HepG2 (cell line): ENCODE measurements at regions not wholly inside any gene's neighbourhood (a gene's known extent, or its start where the extent isn't known, plus 50 kb on each side); places are given as distances from the start of the nearest gene placed in this dataset.

Experiments
- ATAC-seq: fragments of 200-7000 bp; cut with Tn5 transposase; 3 replicates; pipeline ENCODE4 v1.9.1; 2020; ENCODE audit warnings: mild to moderate bottlenecking, moderate library complexity
- BruUV-seq: library from RNA; stranded (reverse); fragments of 400-500 nt; replicated peaks from 2 replicates; lab custom pipeline; 2021; lab: Mats Ljungman, UMichigan
- CTCF ChIA-PET: fragments of 300-600 bp; formaldehyde crosslinking; extraction: SDS; loops from one replicate; lab custom pipeline; 2021; ENCODE audit warnings: low total read pairs, inconsistent platforms, low intra/inter-chr PET ratio; lab: Yijun Ruan, JAX
- POLR2A ChIA-PET: fragments of 350-600 bp; sonication (Branson Sonifier 250); formaldehyde crosslinking; loops from one replicate; lab custom pipeline; 2020; ENCODE audit warnings: antibody characterized with exemption, inconsistent platforms; lab: Yijun Ruan, JAX
- DNase-seq: peaks from one replicate; pipeline ENCODE4 v3.0.0-alpha.2; 2015; ENCODE audit warnings: low spot score
- FAIRE-seq: peaks from 3 replicates; lab custom pipeline; 2011; peaks lifted over from hg19 to GRCh38; lab: Jason Lieb, UNC
- H2AFZ ChIP-seq: one replicate; pipeline ENCODE4 v1.6.1; 2011; ENCODE audit warnings: low read length, inconsistent platforms
- H3K27ac ChIP-seq: fragments of 300-600 bp; 3 replicates; pipeline ENCODE4 v1.8.0; 2011; ENCODE audit warnings: mixed run types, mild to moderate bottlenecking, mixed read lengths, low read length, inconsistent platforms; ENCODE audit not compliant: insufficient read depth; ENCODE audit errors: extremely low read length
- H3K27me3 ChIP-seq, 2 experiments: fragments of 200-600 bp in 1 of 2; 2 replicates in 1 of 2; 3 replicates in 1 of 2; pipeline versions ENCODE4 v1.6.0 to v1.8.0; 2011; ENCODE audit warnings: low read length in 2 of 2, mild to moderate bottlenecking in 2 of 2, moderate library complexity in 2 of 2, inconsistent platforms in 1 of 2; ENCODE audit not compliant: insufficient read depth in 2 of 2, control insufficient read depth in 1 of 2
- H3K36me3 ChIP-seq, 2 experiments: fragments of 200-600 bp in 1 of 2; replicated peaks in 1 of 2; 2 replicates in 1 of 2; 3 replicates in 1 of 2; pipeline versions ENCODE4 v1.5.1 to v1.8.0; 2011; ENCODE audit warnings: low read length in 2 of 2, inconsistent platforms in 1 of 2; ENCODE audit not compliant: insufficient read depth in 2 of 2, control insufficient read depth in 1 of 2
- H3K4me1 ChIP-seq: 2 replicates; pipeline ENCODE4 v1.5.1; 2012; ENCODE audit warnings: low read length, inconsistent platforms; ENCODE audit not compliant: insufficient read depth
- H3K4me2 ChIP-seq: 2 replicates; pipeline ENCODE4 v1.6.0; 2011; ENCODE audit warnings: low read depth, low read length, inconsistent platforms
- H3K4me3 ChIP-seq, 3 experiments: fragments of 200-600 bp in 1 of 3; sonication (generic), shearing (Covaris generic) in 1 of 3; replicated peaks in 1 of 3; 2 replicates each; pipeline ENCODE4 v1.5.1; 2011 to 2016; ENCODE audit warnings: low read length in 3 of 3, inconsistent platforms in 2 of 3, low read depth in 2 of 3, mild to moderate bottlenecking in 2 of 3, control low read depth in 1 of 3, mixed read lengths in 1 of 3; ENCODE audit not compliant: insufficient read depth in 1 of 3
- H3K79me2 ChIP-seq: one replicate; pipeline ENCODE4 v1.6.1; 2011; ENCODE audit warnings: low read length, inconsistent platforms; ENCODE audit not compliant: insufficient read depth
- H3K9ac ChIP-seq: 2 replicates; pipeline ENCODE4 v1.6.0; 2011; ENCODE audit warnings: mild to moderate bottlenecking, low read depth, low read length, inconsistent platforms; ENCODE audit not compliant: insufficient read depth
- H3K9me3 ChIP-seq: 2 replicates; pipeline ENCODE4 v1.5.1; 2012; ENCODE audit warnings: mild to moderate bottlenecking, low read length
- H4K20me1 ChIP-seq: 2 replicates; pipeline ENCODE4 v1.6.0; 2011; ENCODE audit warnings: inconsistent platforms, mild to moderate bottlenecking, low read length, moderate library complexity; ENCODE audit not compliant: insufficient read depth
- CBFB ChIP-seq: sonication (generic); formaldehyde crosslinking; IDR thresholded peaks from 2 replicates; pipeline ENCODE4 v1.4.0; 2020; ENCODE audit warnings: missing genetic modification reagents
- CERS6 ChIP-seq: sonication (generic); formaldehyde crosslinking; IDR thresholded peaks from 2 replicates; pipeline ENCODE4 v1.5.0; 2020; ENCODE audit warnings: missing genetic modification reagents
- GMEB1 ChIP-seq: sonication (generic); formaldehyde crosslinking; IDR thresholded peaks from 2 replicates; pipeline ENCODE4 v1.5.1; 2020; ENCODE audit warnings: missing genetic modification reagents, mild to moderate bottlenecking, borderline replicate concordance
- IRX3 ChIP-seq: sonication (generic); formaldehyde crosslinking; IDR thresholded peaks from 2 replicates; pipeline ENCODE4 v1.8.1; 2023; ENCODE audit warnings: mild to moderate bottlenecking, low read depth, missing genetic modification reagents, borderline replicate concordance
- NFKBIZ ChIP-seq: IDR thresholded peaks from 2 replicates; pipeline ENCODE4 v1.6.1; 2018; ENCODE audit warnings: missing genetic modification reagents, missing compliant biosample characterization
- NR2F2 ChIP-seq: IDR thresholded peaks from 2 replicates; pipeline ENCODE4 v1.6.1; 2012; ENCODE audit warnings: low read depth, inconsistent platforms, borderline replicate concordance
- RFXANK ChIP-seq: IDR thresholded peaks from 2 replicates; pipeline ENCODE4 v1.6.1; 2016
- SATB2 ChIP-seq: sonication (generic); formaldehyde crosslinking; IDR thresholded peaks from 2 replicates; pipeline ENCODE4 v1.5.0; 2020; ENCODE audit warnings: missing genetic modification reagents
- SMAD9 ChIP-seq: sonication (generic); formaldehyde crosslinking; IDR thresholded peaks from 2 replicates; pipeline ENCODE4 v1.5.1; 2020; ENCODE audit warnings: mild to moderate bottlenecking, missing genetic modification reagents
- SP4 ChIP-seq: sonication (generic); formaldehyde crosslinking; IDR thresholded peaks from 2 replicates; pipeline ENCODE4 v1.8.1; 2023; ENCODE audit warnings: mild to moderate bottlenecking, missing genetic modification reagents
- TBX3 ChIP-seq: fragments of 450-650 bp; IDR thresholded peaks from 2 replicates; pipeline ENCODE4 v1.6.1; 2017; ENCODE audit warnings: antibody characterized with exemption, mild to moderate bottlenecking, inconsistent platforms, borderline replicate concordance
- THAP9 ChIP-seq: sonication (generic); formaldehyde crosslinking; IDR thresholded peaks from 2 replicates; pipeline ENCODE4; 2020; ENCODE audit warnings: missing genetic modification reagents, mild to moderate bottlenecking, borderline replicate concordance
- U2AF1 ChIP-seq: fragments of 200-400 bp; formaldehyde crosslinking; optimal IDR thresholded peaks from 2 replicates; pipeline ENCODE3; 2017; ENCODE audit warnings: mild to moderate bottlenecking, low read depth, low read length
- ZBTB34 ChIP-seq: sonication (generic); formaldehyde crosslinking; IDR thresholded peaks from 2 replicates; pipeline ENCODE4 v1.8.0; 2022; ENCODE audit warnings: mild to moderate bottlenecking, missing genetic modification reagents
- ZFX ChIP-seq: sonication (generic); formaldehyde crosslinking; IDR thresholded peaks from 2 replicates; pipeline ENCODE4 v1.4.0; 2020; ENCODE audit warnings: mild to moderate bottlenecking, low read depth, missing genetic modification reagents, moderate library complexity
- ZNF703 ChIP-seq: sonication (generic); formaldehyde crosslinking; IDR thresholded peaks from 2 replicates; pipeline ENCODE4 v1.5.1; 2020; ENCODE audit warnings: missing genetic modification reagents, mild to moderate bottlenecking, moderate library complexity, borderline replicate concordance
- WGBS: methylation state at CpG from one replicate; pipeline ENCODE4 v1.1.6; 2017; ENCODE audit warnings: low lambda C conversion rate; 5-methylcytosine and 5-hydroxymethylcytosine counted together
- in situ Hi-C: cut with HindIII; loops from 2 replicates; pipeline ENCODE4 v1.10.0; 2017; ENCODE audit warnings: low pct_unique_long_range_greater_than_20kb; ENCODE audit not compliant: extremely low pct_ligation_motif_present
- intact Hi-C: fragments of 100-400 bp; cut with micrococcal nuclease; formaldehyde crosslinking; loops from one replicate; pipeline ENCODE4 v1.10.0; 2022; ENCODE audit not compliant: unreplicated experiment

- DNase-seq (no peak), FAIRE-seq (no peak), ATAC-seq (no peak)
- no peaks in the 10 kb centered on the region for H3K79me2 ChIP-seq
- H3K4me2 ChIP-seq: no peak overlapping the region
- no peaks in the 10 kb centered on the region for H4K20me1 ChIP-seq
- intact Hi-C loops: no loop called here
- in situ Hi-C loops: no loop called here
- no peak overlapping the region for H3K4me3 ChIP-seq
- no peaks in the 10 kb centered on the region for H3K4me1 ChIP-seq
- POLR2A ChIA-PET: no interaction called here
- no peak overlapping the region for H3K27ac ChIP-seq
- no peaks in the 10 kb centered on the region for H3K9me3 ChIP-seq
- 63% methylated on average over 3 of the region's 8 CpGs for whole genome bisulfite sequencing
- H3K27me3 ChIP-seq: peaks cover 12 to 74% of the 10 kb centered on the region in 2 experiments; a peak in 4 of 5 replicates
- no TSS peak for BruUV-seq
- no peak overlapping the region for H2AFZ ChIP-seq
- CTCF ChIA-PET: no interaction called here
- no peaks in the 10 kb centered on the region for H3K36me3 ChIP-seq
- no peak overlapping the region for H3K9ac ChIP-seq
- TF ChIP-seq NFKBIZ: no peak
- no peak for TF ChIP-seq THAP9
- TF ChIP-seq ZBTB34 (CRISPR knock-in tag): no peak
- TF ChIP-seq TBX3: no peak
- no peak for TF ChIP-seq NR2F2
- TF ChIP-seq IRX3 (CRISPR knock-in tag): no peak
- TF ChIP-seq U2AF1: no peak
- TF ChIP-seq RFXANK (CRISPR knock-in tag): no peak
- no peak for TF ChIP-seq CBFB
- no peak for TF ChIP-seq SMAD9 (CRISPR knock-in tag)
- TF ChIP-seq CERS6: no peak
- TF ChIP-seq GMEB1 (CRISPR knock-in tag): no peak
- no peak for TF ChIP-seq SP4 (CRISPR knock-in tag)
- TF ChIP-seq ZNF703 (CRISPR knock-in tag): no peak
- no peak for TF ChIP-seq ZFX (CRISPR knock-in tag)
- no peak for TF ChIP-seq SATB2 (CRISPR knock-in tag)
These were observed 49.7 kb upstream of the SHISAL1 start for GRCh38 chr22:44362249-44363012.
